NT2/D1 (cell line): ENCODE measurements at regions not wholly inside any gene's neighbourhood (a gene's known extent, or its start where the extent isn't known, plus 50 kb on each side); places are given as distances from the start of the nearest gene placed in this dataset.

ENCODE experiments used
- SUZ12 ChIP-seq: IDR thresholded peaks from 2 replicates; pipeline ENCODE4 v1.6.1; 2011; ENCODE audit not compliant: insufficient read length, insufficient read depth; ENCODE audit errors: extremely low read depth
- YY1 ChIP-seq: IDR thresholded peaks from 2 replicates; pipeline ENCODE4 v1.6.1; 2011; ENCODE audit not compliant: insufficient read length, insufficient read depth
- ZNF274 ChIP-seq: IDR thresholded peaks from 2 replicates; pipeline ENCODE4 v1.6.1; 2011; ENCODE audit warnings: mild to moderate bottlenecking, low read depth, low read length

DNA sequence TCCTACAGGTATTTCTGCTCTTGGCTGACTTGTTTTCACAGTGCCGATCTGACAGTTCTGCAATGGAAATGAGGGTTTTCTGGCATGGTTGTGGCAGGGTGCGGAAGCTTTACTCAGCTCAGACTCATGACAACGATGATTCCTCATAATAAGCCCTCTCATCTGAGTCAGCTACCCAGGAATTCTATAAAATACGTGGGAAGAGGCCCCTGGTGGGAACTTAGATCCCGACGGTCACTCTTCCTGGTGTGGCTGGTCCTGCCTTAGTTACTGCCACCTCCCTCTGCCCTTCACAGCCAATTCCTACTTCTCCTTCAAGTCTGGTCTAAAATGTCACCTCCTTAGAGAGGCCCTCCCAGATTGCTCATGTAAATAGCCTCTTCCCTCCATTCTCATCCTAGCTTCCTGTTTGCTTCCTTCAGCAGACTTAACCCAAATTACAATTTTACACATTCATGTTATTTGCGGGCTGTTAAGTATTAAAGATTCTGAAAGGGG is 104.2 kb upstream of the MAP1LC3B2 start:
- TF ChIP-seq ZNF274: no peak
- no peak for TF ChIP-seq SUZ12
- no peak for TF ChIP-seq YY1
